Parathyroid adenoma (tissue), 2 donors: ENCODE measurements at regions not wholly inside any gene's neighbourhood (a gene's known extent, or its start where the extent isn't known, plus 50 kb on each side); places are given as distances from the start of the nearest gene placed in this dataset.
A peak's percentile ranks its signal among the peaks of the same experiment; 100 is the strongest.

Experiments
- H2AFZ ChIP-seq: fragments of 300-600 bp; sonication (generic); one replicate; pipeline ENCODE4 v1.7.0; 2017; ENCODE audit warnings: antibody characterized with exemption, mild to moderate bottlenecking
- H3K27ac ChIP-seq: fragments of 300-600 bp; sonication (generic); one replicate; pipeline ENCODE4 v1.7.0; 2017
- H3K27me3 ChIP-seq: fragments of 300-600 bp; sonication (generic); one replicate; pipeline ENCODE4 v1.7.0; 2017; ENCODE audit warnings: low read length; ENCODE audit not compliant: control insufficient read depth, insufficient read depth
- H3K36me3 ChIP-seq: fragments of 300-600 bp; sonication (generic); one replicate; pipeline ENCODE4 v1.7.0; 2017; ENCODE audit warnings: low read length; ENCODE audit not compliant: control insufficient read depth, insufficient read depth
- H3K4me1 ChIP-seq: fragments of 300-600 bp; sonication (generic); one replicate; pipeline ENCODE4 v1.7.0; 2017; ENCODE audit warnings: control low read depth
- H3K4me2 ChIP-seq: fragments of 300-600 bp; sonication (generic); one replicate; pipeline ENCODE4 v1.7.0; 2017; ENCODE audit warnings: low read length
- H3K4me3 ChIP-seq: fragments of 300-600 bp; sonication (generic); one replicate; pipeline ENCODE4 v1.7.0; 2017; ENCODE audit warnings: low read depth, low read length
- H3K79me2 ChIP-seq: fragments of 300-600 bp; sonication (generic); one replicate; pipeline ENCODE4 v1.7.0; 2017; ENCODE audit warnings: control low read depth
- H3K9ac ChIP-seq: fragments of 300-600 bp; sonication (generic); one replicate; pipeline ENCODE4 v1.7.0; 2017; ENCODE audit warnings: mild to moderate bottlenecking
- H3K9me3 ChIP-seq: fragments of 300-600 bp; sonication (generic); one replicate; pipeline ENCODE4 v1.7.0; 2017; ENCODE audit warnings: low read length; ENCODE audit not compliant: control insufficient read depth
- TF ChIP-seq, protein P1 (sequence below): fragments of 300-600 bp; sonication (generic); IDR thresholded peaks from one replicate; pipeline ENCODE4 v1.7.0; 2017; ENCODE audit warnings: antibody characterized with exemption, mild to moderate bottlenecking
- donor health status: primary hyperparathyroidism.

DNA sequence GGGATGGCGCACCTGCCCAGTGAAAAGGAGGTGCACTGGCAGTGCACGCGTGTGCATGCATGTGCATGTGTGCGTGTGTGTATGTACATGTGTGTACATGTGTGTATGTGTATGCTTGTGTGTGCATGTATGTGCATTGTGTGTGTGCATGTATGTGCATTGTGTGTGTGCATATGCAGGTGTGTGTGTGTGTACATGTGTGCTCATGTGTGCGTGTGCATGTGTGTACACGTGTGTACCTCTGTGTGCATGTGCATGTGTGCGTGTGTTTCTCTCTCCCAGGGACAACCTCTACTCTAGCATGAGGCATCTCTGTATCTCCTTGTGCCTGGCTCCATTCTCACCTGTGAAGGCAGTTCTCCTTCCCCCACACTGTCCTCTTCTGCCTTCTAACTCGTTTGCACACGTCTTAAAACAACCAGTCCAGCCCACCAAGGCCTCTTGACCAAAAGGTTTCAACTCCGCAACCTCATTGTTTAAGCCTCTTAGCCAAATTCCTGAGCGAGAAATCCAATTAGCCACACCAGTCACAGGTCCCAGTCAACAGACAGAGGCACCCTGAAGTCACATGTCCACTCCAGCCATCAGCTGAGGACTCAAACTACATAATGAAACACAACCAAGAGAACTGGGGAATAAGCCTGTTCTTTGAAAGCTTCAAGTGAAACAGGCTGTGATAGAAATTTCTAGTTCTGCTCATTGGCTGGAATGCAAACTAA is 103.5 kb upstream of the PTPRT start:
- TF ChIP-seq, protein P1, sequence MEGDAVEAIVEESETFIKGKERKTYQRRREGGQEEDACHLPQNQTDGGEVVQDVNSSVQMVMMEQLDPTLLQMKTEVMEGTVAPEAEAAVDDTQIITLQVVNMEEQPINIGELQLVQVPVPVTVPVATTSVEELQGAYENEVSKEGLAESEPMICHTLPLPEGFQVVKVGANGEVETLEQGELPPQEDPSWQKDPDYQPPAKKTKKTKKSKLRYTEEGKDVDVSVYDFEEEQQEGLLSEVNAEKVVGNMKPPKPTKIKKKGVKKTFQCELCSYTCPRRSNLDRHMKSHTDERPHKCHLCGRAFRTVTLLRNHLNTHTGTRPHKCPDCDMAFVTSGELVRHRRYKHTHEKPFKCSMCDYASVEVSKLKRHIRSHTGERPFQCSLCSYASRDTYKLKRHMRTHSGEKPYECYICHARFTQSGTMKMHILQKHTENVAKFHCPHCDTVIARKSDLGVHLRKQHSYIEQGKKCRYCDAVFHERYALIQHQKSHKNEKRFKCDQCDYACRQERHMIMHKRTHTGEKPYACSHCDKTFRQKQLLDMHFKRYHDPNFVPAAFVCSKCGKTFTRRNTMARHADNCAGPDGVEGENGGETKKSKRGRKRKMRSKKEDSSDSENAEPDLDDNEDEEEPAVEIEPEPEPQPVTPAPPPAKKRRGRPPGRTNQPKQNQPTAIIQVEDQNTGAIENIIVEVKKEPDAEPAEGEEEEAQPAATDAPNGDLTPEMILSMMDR = no peak
- H3K27ac ChIP-seq = no peak overlapping the region
- H3K4me3 ChIP-seq = no peak overlapping the region
- H3K9me3 ChIP-seq = no peaks in the 10 kb centered on the region
- no peaks in the 10 kb centered on the region for H3K36me3 ChIP-seq
- H3K79me2 ChIP-seq = no peaks in the 10 kb centered on the region
- no peaks in the 10 kb centered on the region for H3K27me3 ChIP-seq
- peaks cover 4% of the 10 kb centered on the region for H3K4me1 ChIP-seq
- no peak overlapping the region for H3K4me2 ChIP-seq
- no peak overlapping the region for H3K9ac ChIP-seq
- no peak overlapping the region for H2AFZ ChIP-seq

DNA sequence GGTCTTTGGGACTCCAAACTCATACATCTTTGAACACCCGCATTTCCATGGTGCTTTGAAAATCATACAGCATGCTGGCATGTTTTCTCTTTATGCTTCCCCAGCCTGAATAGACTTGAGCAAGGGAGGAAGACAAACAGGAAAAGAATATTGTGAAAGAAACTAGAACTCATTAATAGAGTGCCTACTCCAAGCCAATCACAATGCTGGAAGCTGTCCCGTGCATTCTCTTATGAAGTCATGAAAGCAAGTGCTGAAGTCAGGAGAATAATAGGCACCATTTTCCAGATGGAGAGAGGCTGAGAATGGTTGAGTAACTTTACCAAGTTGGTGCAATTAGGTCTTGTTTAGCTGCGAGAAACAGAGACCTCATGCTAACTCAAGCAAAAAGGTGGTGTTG is 102.5 kb upstream of the PTPRT start:
- Histone ChIP-seq H3K9ac (no peak overlapping the region), H3K4me3 (no peak overlapping the region), H2AFZ (peak overlapping the region; percentile 38), H3K27ac (no peak overlapping the region), H3K79me2 (no peaks in the 10 kb centered on the region), H3K4me2 (no peak overlapping the region), H3K27me3 (no peaks in the 10 kb centered on the region), H3K9me3 (no peaks in the 10 kb centered on the region), H3K36me3 (no peaks in the 10 kb centered on the region), H3K4me1 (peaks cover 4% of the 10 kb centered on the region)
- TF ChIP-seq, protein P1 = no peak

DNA sequence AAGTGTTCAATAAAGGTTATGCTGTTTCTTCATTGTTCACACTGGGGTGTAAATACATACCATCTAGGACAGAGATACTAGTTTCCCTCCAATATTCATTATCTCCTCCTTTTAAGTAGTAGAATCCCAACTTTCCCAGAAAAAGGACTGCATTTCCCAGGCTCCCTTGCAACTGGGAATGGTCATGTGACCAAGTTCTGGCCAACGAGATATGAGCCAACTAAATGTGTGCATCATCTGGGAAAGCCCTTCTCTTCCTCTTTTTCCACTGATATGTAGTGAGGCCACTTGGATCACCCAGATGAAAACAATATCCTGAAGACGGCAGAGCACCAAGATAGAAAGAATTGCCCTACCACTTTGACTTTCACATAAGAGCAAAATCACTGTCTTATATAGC is 97.9 kb upstream of the PTPRT start:
- H3K36me3 ChIP-seq = no peaks in the 10 kb centered on the region

DNA sequence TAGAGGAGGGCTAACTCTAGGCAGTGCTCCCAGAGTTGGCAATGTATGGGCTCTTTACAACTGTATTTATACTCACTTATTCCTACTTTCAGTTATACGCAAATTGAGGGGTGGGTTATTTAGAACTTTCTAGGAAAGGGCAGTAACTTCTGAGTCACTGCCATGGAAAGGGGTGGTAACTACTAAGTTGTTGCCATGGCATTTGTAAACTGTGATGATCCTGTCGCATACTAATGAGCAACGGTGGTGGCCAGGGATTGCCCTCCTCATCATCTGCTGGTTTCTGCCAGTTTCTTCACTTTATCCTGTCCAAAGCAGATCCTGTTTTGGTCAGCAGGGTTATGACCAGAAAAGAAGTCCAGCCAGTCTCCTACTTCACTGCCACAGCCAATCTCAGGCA is 95.5 kb upstream of the PTPRT start:
- Histone ChIP-seq H3K27ac (no peak overlapping the region), H3K36me3 (no peaks in the 10 kb centered on the region), H2AFZ (no peak overlapping the region), H3K4me3 (no peak overlapping the region), H3K9me3 (no peaks in the 10 kb centered on the region), H3K9ac (no peak overlapping the region), H3K27me3 (no peaks in the 10 kb centered on the region), H3K79me2 (no peaks in the 10 kb centered on the region), H3K4me1 (no peaks in the 10 kb centered on the region), H3K4me2 (no peak overlapping the region)
- TF ChIP-seq, protein P1 = no peak

More for the DNA sequence above, 97.9 kb upstream of the PTPRT start:
- Histone ChIP-seq H3K27ac (no peak overlapping the region), H2AFZ (no peak overlapping the region), H3K4me3 (no peak overlapping the region), H3K9ac (no peak overlapping the region), H3K9me3 (no peaks in the 10 kb centered on the region), H3K4me2 (no peak overlapping the region), H3K27me3 (no peaks in the 10 kb centered on the region), H3K4me1 (peaks cover 4% of the 10 kb centered on the region), H3K79me2 (no peaks in the 10 kb centered on the region)
- TF ChIP-seq, protein P1 = no peak

DNA sequence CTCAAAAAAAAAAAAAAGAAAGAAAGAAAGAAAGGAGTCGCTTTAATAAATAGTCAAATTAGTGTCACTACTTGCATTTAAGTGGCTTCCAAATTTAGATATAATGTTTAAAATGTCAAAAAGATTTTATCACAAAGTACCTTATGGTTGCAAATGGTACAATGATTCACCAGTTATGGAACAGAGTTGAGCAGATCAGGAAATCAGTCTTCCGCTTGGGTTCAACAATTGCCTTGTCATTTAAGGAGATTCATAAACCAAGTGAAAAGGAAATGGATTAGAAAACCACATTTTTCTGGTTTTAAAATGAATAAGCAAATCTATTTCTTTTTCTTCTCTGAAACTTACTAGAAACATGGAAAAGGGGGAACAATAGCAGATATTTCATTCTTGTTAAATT is 94.8 kb upstream of the PTPRT start:
- Histone ChIP-seq H2AFZ (no peak overlapping the region), H3K79me2 (no peaks in the 10 kb centered on the region), H3K4me2 (no peak overlapping the region), H3K4me3 (no peak overlapping the region), H3K27me3 (no peaks in the 10 kb centered on the region), H3K9me3 (no peaks in the 10 kb centered on the region), H3K36me3 (no peaks in the 10 kb centered on the region), H3K9ac (no peak overlapping the region), H3K27ac (no peak overlapping the region), H3K4me1 (no peaks in the 10 kb centered on the region)
- TF ChIP-seq, protein P1 = no peak
